ENCODE measurements at regions not wholly inside any gene's neighbourhood (a gene's known extent, or its start where the extent isn't known, plus 50 kb on each side); places are given as distances from the start of the nearest gene placed in this dataset.
"Not testable (repeated sequence)": the region's sequence is repeated elsewhere in the genome, so short reads cannot be mapped to it uniquely, and the experiment has no call there.

DNA sequence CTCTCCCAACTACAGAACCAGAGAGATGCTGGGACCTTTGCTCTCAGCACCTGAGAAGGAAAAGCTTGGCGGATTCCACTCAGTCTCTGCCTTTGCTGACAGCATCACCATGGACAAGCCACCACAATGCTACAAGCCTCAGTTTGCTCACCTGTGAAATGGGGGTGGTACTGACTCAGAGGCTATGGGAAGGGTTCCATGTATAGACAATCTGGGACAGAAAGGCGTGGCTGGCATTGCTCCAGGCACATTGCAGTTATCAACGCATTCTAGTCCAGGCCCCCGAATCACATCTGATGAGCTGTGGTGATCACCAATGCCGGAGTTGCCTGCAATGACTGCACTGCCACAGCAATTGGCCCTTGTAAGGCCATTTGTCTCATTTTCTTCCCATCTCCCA, 72.6 kb downstream of the ISX start:
- H3K9me3 Mint-ChIP-seq = no peaks in the 10 kb centered on the region

DNA sequence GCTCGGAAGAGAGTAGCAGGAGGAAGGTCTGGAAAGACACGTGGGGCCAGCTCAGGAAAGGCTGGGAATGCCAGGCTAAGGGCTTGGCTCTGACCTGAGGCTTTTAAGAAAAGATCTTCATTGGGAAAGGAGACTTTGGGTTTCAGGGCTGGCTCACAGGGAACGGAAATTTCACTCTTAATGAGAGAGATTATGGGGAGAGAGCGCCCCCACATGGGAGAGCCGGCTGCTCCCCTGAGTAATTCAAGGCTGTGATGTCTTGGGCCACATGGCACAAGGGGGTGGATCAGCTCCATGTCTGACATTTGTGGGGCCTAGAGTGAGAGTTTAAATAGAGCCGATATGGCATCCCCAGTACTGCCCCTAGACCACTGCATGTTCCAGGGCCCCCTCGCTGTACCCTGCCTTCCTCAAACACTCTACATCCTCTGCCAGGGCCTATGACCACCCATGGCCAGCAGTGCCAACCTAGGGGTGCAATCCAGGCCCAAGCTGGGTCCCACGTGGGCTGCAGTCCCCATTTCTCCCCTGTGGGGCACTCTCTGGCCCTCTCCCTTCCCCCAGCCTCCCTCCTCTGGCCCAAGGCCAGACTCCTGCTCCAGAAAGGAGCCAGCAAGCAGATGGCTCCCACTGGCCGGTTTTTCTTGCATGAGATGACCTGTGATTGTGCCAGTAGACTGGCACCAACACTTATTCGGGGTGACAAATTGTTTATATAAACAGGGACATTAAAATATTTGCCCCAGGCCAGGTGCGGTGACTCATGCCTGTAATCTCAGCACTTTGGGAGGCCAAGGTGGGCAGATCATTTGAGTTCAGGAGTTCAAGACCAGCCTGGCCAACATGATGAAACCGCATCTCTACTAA, 75.2 kb downstream of the ISX start:
- no peak overlapping the region for H3K27ac Mint-ChIP-seq
- H3K4me3 Mint-ChIP-seq = no peak overlapping the region
- no peaks in the 10 kb centered on the region for H3K4me1 Mint-ChIP-seq
- H3K36me3 Mint-ChIP-seq (ENCODE audit: low read depth) = no peaks in the 10 kb centered on the region
- ATAC-seq = no peak
- peaks cover 3% of the 10 kb centered on the region for H3K27me3 Mint-ChIP-seq
- no peak for DNase-seq
- no peaks in the 10 kb centered on the region for H3K9me3 Mint-ChIP-seq

More for the DNA sequence above, 72.6 kb downstream of the ISX start:
- Mint-ChIP-seq H3K27me3 (peaks cover 7% of the 10 kb centered on the region), H3K4me3 (no peak overlapping the region), H3K36me3 (ENCODE audit: low read depth) (no peaks in the 10 kb centered on the region), H3K4me1 (peaks cover 2% of the 10 kb centered on the region), H3K27ac (no peak overlapping the region)
- DNase-seq (no peak), ATAC-seq (no peak)

DNA sequence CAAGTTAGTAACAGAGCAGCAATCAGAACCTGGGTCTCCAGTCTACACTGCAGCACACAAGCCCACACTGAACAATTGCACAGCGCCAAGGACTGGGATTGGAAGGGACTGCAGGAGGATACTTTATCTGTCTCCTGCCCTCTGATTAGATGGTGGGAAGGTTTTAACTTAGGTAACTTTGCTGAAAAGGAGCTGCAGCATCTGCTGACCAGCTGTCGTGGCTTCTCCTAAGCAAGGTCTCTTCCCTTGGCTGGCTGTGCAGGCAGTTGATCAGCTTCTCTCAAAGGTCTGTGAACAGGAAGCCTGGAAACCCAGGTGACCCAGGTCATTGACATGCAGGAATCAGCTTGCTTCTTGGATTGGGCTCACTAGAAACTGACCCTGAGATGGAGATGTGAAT, 82.4 kb downstream of the ISX start:
- Mint-ChIP-seq H3K27me3 (peaks cover 19% of the 10 kb centered on the region), H3K4me1 (no peaks in the 10 kb centered on the region), H3K4me3 (no peak overlapping the region), H3K9me3 (no peaks in the 10 kb centered on the region), H3K36me3 (ENCODE audit: low read depth) (no peaks in the 10 kb centered on the region), H3K27ac (no peak overlapping the region)
- DNase-seq (no peak), ATAC-seq (no peak)

DNA sequence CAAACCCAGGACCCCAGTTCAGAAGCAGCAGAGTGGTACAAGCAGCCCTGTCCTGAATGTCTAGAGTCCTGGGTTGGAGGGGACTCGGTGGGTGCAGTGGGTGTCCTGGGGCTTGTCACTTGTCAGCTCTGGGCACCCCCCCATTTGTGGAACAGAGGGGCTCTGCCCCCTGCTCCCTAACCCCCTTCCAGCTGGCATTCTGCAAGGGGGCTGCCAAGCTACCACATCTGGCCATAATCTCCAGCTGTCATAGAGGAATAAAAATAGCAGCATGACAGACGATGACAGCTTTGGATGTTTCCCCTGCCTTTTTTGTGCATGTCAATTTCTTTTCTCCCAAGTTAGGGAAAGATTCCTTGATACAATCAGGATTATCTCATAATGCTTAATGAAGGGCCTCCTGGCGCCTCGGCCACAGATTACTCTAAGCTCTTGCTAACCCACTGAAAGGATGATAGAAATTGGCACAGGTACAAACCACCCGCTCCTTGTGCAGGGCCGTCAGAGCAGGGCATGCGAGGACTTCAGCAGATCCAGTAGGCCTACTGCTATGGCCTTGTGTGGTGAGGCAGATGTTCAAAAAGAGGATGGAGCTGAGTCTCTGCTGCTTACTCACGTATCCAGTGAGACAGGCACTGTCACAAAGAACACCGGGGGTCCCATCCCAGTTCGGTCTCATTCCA, 83.0 kb downstream of the ISX start:
- ATAC-seq (no peak), DNase-seq (no peak)
- no peaks in the 10 kb centered on the region for H3K4me1 Mint-ChIP-seq
- H3K27ac Mint-ChIP-seq = no peak overlapping the region
- no peaks in the 10 kb centered on the region for H3K9me3 Mint-ChIP-seq
- no peak overlapping the region for H3K4me3 Mint-ChIP-seq
- no peaks in the 10 kb centered on the region for H3K36me3 Mint-ChIP-seq (ENCODE audit: low read depth)
- peaks cover 21% of the 10 kb centered on the region for H3K27me3 Mint-ChIP-seq

DNA sequence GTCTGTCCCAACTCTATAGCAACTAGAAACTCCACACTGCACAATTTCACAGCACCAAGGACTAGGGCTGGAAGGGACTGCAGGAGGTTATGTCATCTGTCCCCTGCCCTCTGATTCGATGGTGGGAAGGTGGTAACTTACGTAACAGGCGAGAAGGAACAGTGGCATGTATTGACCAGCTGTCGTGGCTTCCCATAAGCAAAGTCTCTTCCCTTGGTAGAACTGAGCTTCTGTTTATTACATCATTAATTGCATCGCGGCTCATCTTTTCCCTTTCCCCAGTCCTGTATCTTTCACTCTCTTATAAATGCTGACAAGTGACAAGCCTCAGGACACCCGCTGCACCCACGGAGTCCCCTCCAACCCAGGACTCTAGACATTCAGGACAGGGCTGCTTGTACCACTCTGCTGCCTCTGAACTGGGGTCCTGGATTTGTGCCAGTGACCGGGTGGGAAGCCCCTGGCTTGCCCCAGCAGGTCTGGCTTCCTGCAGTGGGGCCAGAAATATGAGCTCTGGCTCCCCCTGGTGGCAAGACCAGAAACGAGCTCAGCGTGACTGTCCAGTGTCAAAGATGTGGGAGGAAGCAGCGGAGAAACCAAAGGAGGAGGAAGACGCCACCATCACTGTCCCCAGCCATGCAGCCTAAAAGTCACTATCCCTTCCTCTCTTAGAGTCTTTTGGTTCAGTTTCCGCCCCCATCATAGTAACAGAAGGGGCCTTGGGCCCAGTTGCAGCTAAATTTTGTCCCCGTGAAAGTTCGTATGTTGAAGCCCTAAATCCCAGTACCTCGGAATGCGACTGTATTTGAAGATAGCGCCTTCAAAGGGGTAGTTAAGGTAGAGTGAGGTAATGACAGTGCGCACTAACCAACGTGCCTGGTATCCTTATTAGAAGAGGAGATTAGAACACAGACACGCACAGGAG, 84.5 kb downstream of the ISX start:
- Mint-ChIP-seq H3K27ac (no peak overlapping the region), H3K4me1 (no peaks in the 10 kb centered on the region), H3K9me3 (no peaks in the 10 kb centered on the region), H3K4me3 (no peak overlapping the region), H3K27me3 (peaks cover 33% of the 10 kb centered on the region), H3K36me3 (ENCODE audit: low read depth) (no peaks in the 10 kb centered on the region)
- ATAC-seq (peak; percentile 44), DNase-seq (peak; percentile 77)

DNA sequence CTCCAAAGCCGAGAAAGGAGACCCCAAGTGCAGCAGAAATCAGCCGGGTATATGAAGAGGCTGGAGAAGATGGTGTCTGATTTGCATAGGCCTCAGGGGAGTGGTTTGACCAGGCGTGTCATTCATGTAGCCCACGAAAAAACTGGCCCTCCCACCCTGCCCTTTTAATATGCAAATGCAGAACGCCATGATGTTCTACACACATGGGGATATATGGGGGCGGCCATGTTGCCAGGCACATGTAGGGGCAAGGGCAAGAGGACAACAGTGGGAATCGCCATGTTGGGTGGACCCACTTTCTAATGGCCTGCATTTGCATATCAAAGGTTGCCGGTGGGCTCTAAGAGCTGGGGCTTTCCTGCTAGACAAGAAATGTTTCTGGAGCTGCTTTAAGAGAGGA, 86.4 kb downstream of the ISX start:
- Mint-ChIP-seq H3K4me3 (no peak overlapping the region), H3K27ac (no peak overlapping the region), H3K27me3 (peaks cover 35% of the 10 kb centered on the region), H3K9me3 (no peaks in the 10 kb centered on the region), H3K36me3 (ENCODE audit: low read depth) (no peaks in the 10 kb centered on the region), H3K4me1 (no peaks in the 10 kb centered on the region)
- DNase-seq = no peak
- ATAC-seq = no peak

DNA sequence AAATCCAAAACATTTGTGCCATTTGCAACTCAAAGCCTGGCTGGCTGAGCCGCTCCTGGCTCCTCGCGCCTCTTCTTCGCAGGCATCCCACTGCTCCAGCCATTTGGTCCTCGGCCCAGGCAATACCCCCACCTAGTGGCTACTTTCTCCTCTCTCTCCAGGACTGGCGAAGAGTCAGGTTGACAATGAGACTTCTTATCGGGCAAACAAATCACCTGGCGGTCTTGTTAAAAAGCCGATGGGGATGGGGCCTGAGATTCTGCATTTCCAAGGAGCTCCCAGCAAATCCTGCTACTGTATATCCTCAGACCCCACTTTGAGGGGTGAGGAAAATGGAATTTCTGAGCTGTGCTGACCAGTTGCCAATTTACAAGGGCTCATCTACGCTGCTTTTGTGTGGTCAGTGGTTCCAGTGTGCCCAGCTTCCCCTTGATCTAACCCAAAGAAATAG, 89.0 kb downstream of the ISX start:
- peaks cover 39% of the 10 kb centered on the region for H3K27me3 Mint-ChIP-seq
- no peaks in the 10 kb centered on the region for H3K4me1 Mint-ChIP-seq
- H3K4me3 Mint-ChIP-seq = no peak overlapping the region
- H3K9me3 Mint-ChIP-seq = no peaks in the 10 kb centered on the region
- H3K27ac Mint-ChIP-seq = no peak overlapping the region
- H3K36me3 Mint-ChIP-seq (ENCODE audit: low read depth) = no peaks in the 10 kb centered on the region
- ATAC-seq (no peak), DNase-seq (peak; percentile 29)

DNA sequence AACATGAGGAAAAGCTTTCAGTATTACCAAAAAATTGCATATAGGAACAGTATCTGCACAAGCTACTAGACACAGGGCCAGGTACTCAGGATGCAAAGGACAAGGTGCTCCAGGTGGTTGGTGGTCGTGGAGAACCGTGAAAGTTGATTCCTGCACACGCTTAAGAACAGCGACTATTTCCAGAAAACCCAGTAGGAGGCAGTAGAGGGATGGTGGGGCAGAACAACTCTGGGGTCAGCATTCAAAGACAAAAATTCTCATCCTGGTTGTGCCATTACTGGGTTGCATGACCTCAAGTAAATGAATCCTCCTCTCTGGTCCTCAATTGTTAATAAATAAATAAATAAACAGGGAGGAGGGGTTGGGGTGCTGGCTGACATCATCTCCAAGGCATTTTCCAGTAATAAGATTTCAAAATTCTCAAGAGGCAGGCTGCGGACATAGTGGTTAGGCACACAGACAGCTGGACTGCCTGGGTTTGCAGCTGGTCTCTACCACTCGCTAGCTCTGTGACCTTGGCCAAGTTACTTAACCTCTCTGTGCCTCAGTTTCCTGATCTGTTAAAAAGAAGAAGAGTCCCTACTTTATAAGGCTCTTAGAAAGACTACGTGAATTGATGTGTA, 89.6 kb downstream of the ISX start:
- Mint-ChIP-seq H3K27me3 (peaks cover 40% of the 10 kb centered on the region), H3K27ac (no peak overlapping the region), H3K36me3 (ENCODE audit: low read depth) (no peaks in the 10 kb centered on the region), H3K9me3 (no peaks in the 10 kb centered on the region), H3K4me1 (no peaks in the 10 kb centered on the region), H3K4me3 (no peak overlapping the region)
- no peak for ATAC-seq
- DNase-seq = no peak

DNA sequence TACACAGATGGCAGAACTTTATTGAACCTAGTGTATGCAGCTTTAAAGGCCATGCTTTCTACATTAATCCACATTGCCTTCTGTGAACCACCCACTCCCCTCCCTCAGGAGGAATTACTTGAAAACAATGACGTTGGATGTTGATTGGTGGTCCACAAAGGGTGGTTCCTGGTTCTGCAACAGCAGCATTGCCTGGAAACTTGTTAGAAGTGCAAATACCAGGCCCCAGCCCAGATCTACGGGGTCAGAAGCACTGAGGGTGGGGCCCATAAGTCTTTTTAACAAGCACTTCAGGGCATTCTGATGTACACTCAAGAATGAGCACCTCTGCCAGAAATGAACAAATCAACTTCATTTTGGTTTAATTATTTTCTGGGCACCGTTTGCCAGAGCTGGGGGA, 91.0 kb downstream of the ISX start:
- no peaks in the 10 kb centered on the region for H3K36me3 Mint-ChIP-seq (ENCODE audit: low read depth)
- H3K4me3 Mint-ChIP-seq = no peak overlapping the region
- H3K27me3 Mint-ChIP-seq = peaks cover 33% of the 10 kb centered on the region
- no peaks in the 10 kb centered on the region for H3K4me1 Mint-ChIP-seq
- no peak for DNase-seq
- H3K27ac Mint-ChIP-seq = no peak overlapping the region
- no peaks in the 10 kb centered on the region for H3K9me3 Mint-ChIP-seq
- ATAC-seq = no peak

DNA sequence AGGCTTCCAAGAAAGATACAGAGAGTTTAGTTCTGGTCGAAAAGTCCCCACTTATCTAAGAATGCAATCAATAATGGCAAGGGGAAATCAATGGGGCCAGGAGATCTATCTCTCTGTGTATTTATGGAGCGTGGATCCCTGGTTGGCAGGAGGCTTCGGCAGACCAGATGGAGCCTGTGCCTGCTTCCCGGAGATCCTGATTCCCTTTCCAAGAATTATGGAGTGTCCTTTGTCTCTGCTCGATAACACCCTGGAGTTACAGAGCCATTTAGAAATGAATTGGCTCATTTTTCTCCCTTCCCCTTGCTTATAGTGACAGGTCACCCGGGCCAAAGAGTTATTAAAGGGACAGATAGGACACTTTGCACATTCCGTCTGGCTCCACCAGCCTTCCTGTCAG, 92.4 kb downstream of the ISX start:
- H3K27me3 Mint-ChIP-seq = peaks cover 27% of the 10 kb centered on the region
- no peaks in the 10 kb centered on the region for H3K4me1 Mint-ChIP-seq
- DNase-seq = no peak
- no peak overlapping the region for H3K4me3 Mint-ChIP-seq
- H3K27ac Mint-ChIP-seq = no peak overlapping the region
- no peaks in the 10 kb centered on the region for H3K36me3 Mint-ChIP-seq (ENCODE audit: low read depth)
- no peaks in the 10 kb centered on the region for H3K9me3 Mint-ChIP-seq
- ATAC-seq = no peak

DNA sequence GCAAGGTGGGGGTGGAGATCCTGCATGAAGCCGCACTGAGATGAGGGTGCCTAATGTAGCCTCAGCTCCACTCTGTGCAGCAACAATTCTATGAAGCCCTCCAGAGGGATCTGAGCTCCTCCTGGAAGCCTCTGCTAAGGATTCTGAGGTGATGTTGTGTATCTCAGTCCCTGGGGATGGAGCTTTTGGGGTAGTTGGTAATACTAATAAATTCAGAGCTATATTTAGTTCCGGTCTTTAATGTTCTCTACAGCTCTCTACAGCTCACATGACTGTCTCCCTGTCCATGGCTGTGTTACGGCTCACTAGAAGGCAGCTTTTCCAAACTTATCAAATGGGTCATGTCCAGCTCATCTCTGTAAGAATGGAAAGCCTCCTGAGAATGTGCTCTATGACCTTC, 93.4 kb downstream of the ISX start:
- ATAC-seq = no peak
- Mint-ChIP-seq H3K9me3 (no peaks in the 10 kb centered on the region), H3K4me3 (no peak overlapping the region), H3K27ac (no peak overlapping the region), H3K4me1 (no peaks in the 10 kb centered on the region), H3K27me3 (peaks cover 27% of the 10 kb centered on the region), H3K36me3 (ENCODE audit: low read depth) (no peaks in the 10 kb centered on the region)
- no peak for DNase-seq

DNA sequence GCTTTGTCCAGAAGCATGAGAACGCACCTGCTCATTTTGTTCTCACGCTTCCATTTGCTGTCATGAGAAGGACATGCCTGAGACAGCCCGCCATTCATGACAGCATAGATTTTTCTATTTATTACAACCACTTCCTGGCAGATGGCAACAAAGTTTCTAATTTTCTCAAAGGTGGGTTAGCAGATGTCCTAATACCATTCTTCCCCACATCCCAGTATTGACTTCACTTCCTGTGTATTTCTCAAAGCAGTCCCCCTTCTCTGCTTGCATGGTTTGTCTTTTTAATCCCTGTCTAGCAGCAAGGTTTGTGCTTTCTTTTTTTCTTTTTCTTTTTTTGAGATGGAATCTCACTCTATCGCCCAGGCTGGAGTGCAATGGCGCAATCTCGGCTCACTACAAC, 94.3 kb downstream of the ISX start:
- Mint-ChIP-seq H3K4me3 (no peak overlapping the region), H3K27ac (no peak overlapping the region), H3K36me3 (ENCODE audit: low read depth) (no peaks in the 10 kb centered on the region), H3K4me1 (no peaks in the 10 kb centered on the region), H3K27me3 (peaks cover 22% of the 10 kb centered on the region), H3K9me3 (no peaks in the 10 kb centered on the region)
- ATAC-seq = no peak
- no peak for DNase-seq

DNA sequence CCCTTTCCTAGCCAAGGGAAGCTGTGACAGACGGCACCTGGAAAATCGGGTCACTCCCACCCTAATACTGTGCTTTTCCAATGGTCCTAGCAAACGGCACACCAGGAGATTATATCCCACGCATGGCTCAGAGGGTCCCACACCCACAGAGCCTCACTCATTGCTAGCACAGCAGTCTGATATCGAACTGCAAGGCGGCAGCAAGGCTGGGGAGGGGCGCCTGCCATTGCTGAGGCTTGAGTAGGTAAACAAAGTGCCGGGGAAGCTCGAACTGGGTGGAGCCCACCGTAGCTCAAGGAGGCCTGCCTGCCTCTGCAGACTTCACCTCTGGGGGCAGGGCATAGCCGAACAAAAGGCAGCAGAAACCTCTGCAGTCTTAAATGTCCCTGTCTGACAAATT, 91.4 kb upstream of the HMGXB4 start:
- not testable (repeated sequence) for DNase-seq; H3K27ac Mint-ChIP-seq; H3K4me1 Mint-ChIP-seq; ATAC-seq; H3K4me3 Mint-ChIP-seq; H3K9me3 Mint-ChIP-seq; H3K36me3 Mint-ChIP-seq (ENCODE audit: low read depth)
- peaks cover 13% of the 10 kb centered on the region for H3K27me3 Mint-ChIP-seq

All from activated naive CD8-positive, alpha-beta T cell treated with anti-CD3 and anti-CD28 coated beads, Interleukin-2, amount 50 U/mL, for 24 hours (primary cell).